Endothelial cell of umbilical vein (primary cell): ENCODE measurements at regions not wholly inside any gene's neighbourhood (a gene's known extent, or its start where the extent isn't known, plus 50 kb on each side); places are given as distances from the start of the nearest gene placed in this dataset.

Experiments used
- BruUV-seq: library from RNA; stranded (reverse); fragments of 400-500 nt; replicated peaks from 2 replicates; lab custom pipeline; 2021; lab: Mats Ljungman, UMichigan
- CTCF ChIA-PET: fragments of 300-600, 350-600 bp; sonication (Branson Sonifier 250); formaldehyde crosslinking; loops from one replicate; lab custom pipeline; 2021; ENCODE audit warnings: antibody characterized with exemption, inconsistent platforms; lab: Charles Lee
- POLR2A ChIA-PET: fragments of 300-600, 350-600 bp; sonication (Branson Sonifier 250); formaldehyde crosslinking; loops from one replicate; lab custom pipeline; 2021; ENCODE audit warnings: antibody characterized with exemption, inconsistent platforms; lab: Charles Lee
- DNase-seq: peaks from one replicate; pipeline ENCODE4 v3.0.0-alpha.2; 2011; ENCODE audit warnings: low read depth, low spot score
- FAIRE-seq: peaks from 2 replicates; lab custom pipeline; 2011; peaks lifted over from hg19 to GRCh38; lab: Jason Lieb, UNC
- H2AFZ ChIP-seq: 2 replicates; pipeline ENCODE4 v1.6.0; 2012; ENCODE audit warnings: low read depth, low read length, control low read depth, inconsistent platforms
- H3K27ac ChIP-seq: 2 replicates; pipeline ENCODE4 v1.5.1; 2011; ENCODE audit warnings: low read depth, mild to moderate bottlenecking, control low read depth, low read length, moderate library complexity; ENCODE audit not compliant: insufficient read depth
- H3K27me3 ChIP-seq, 2 experiments: 2 replicates each; pipeline versions ENCODE4 v1.6.0 to v1.6.1; 2011; ENCODE audit warnings: low read length in 2 of 2, mixed read lengths in 1 of 2; ENCODE audit not compliant: control insufficient read depth in 2 of 2, insufficient read depth in 2 of 2
- H3K36me3 ChIP-seq, 2 experiments: 2 replicates in 1 of 2; 3 replicates in 1 of 2; pipeline ENCODE4 v1.5.1; 2011; ENCODE audit warnings: low read length in 2 of 2, mild to moderate bottlenecking in 1 of 2, moderate library complexity in 1 of 2; ENCODE audit not compliant: control insufficient read depth in 2 of 2, insufficient read depth in 2 of 2; ENCODE audit errors: extremely low read depth in 1 of 2
- H3K4me1 ChIP-seq: 3 replicates; pipeline ENCODE4 v1.5.1; 2011; ENCODE audit warnings: mild to moderate bottlenecking, low read length; ENCODE audit not compliant: control insufficient read depth, insufficient read depth; ENCODE audit errors: extremely low read depth
- H3K4me2 ChIP-seq: 2 replicates; pipeline ENCODE4 v1.6.1; 2011; ENCODE audit warnings: low read length, control low read depth, mixed read lengths; ENCODE audit not compliant: insufficient read depth
- H3K4me3 ChIP-seq, 3 experiments: fragments of 200-600 bp in 1 of 3; sonication (generic), shearing (Covaris generic) in 1 of 3; replicated peaks in 1 of 3; 2 replicates each; pipeline ENCODE4 v1.5.1; 2011 to 2016; ENCODE audit warnings: control low read depth in 3 of 3, low read length in 3 of 3, mild to moderate bottlenecking in 2 of 3, inconsistent platforms in 1 of 3, low read depth in 1 of 3, moderate library complexity in 1 of 3; ENCODE audit not compliant: insufficient read depth in 1 of 3
- H3K79me2 ChIP-seq: 2 replicates; pipeline ENCODE4 v1.6.0; 2012; ENCODE audit warnings: low read length, inconsistent platforms; ENCODE audit not compliant: control insufficient read depth, insufficient read depth
- H3K9ac ChIP-seq: replicated peaks from 2 replicates; pipeline ENCODE3; 2011; ENCODE audit warnings: low read length, control low read depth; ENCODE audit not compliant: insufficient read depth; ENCODE audit errors: extremely low read depth
- H3K9me1 ChIP-seq: replicated peaks from 3 replicates; pipeline ENCODE4 v1.6.0; 2011; ENCODE audit warnings: mild to moderate bottlenecking, low read length; ENCODE audit not compliant: control insufficient read depth, insufficient read depth; ENCODE audit errors: extremely low read depth
- H3K9me3 ChIP-seq: replicated peaks from 2 replicates; pipeline ENCODE4 v1.5.1; 2012; ENCODE audit warnings: low read length, inconsistent platforms; ENCODE audit not compliant: control insufficient read depth, insufficient read depth
- H4K20me1 ChIP-seq: replicated peaks from 2 replicates; pipeline ENCODE3; 2011; ENCODE audit warnings: mild to moderate bottlenecking, low read length; ENCODE audit not compliant: control insufficient read depth, insufficient read depth; ENCODE audit errors: extremely low read depth
- EZH2 ChIP-seq: IDR thresholded peaks from 2 replicates; pipeline ENCODE4 v1.6.1; 2012; ENCODE audit warnings: borderline replicate concordance, low read depth, mild to moderate bottlenecking, moderate library complexity, low read length, inconsistent platforms; ENCODE audit not compliant: severe bottlenecking
- FOS ChIP-seq: IDR thresholded peaks from 2 replicates; pipeline ENCODE4 v1.6.1; 2011; ENCODE audit warnings: mild to moderate bottlenecking, low read length, moderate library complexity, borderline replicate concordance; ENCODE audit not compliant: insufficient read depth
- GATA2 ChIP-seq: IDR thresholded peaks from 2 replicates; pipeline ENCODE4 v1.7.0; 2011; ENCODE audit warnings: low read depth, mild to moderate bottlenecking, moderate library complexity, mixed read lengths, low read length; ENCODE audit not compliant: insufficient read length, insufficient read depth
- JUN ChIP-seq: IDR thresholded peaks from 2 replicates; pipeline ENCODE4 v1.6.1; 2011; ENCODE audit warnings: borderline replicate concordance, low read depth; ENCODE audit not compliant: insufficient read length, insufficient read depth
- MYC ChIP-seq: IDR thresholded peaks from one replicate; pipeline ENCODE4 v1.6.1; 2011; ENCODE audit warnings: mild to moderate bottlenecking, low read depth, low read length
- POLR2A ChIP-seq: IDR thresholded peaks from 2 replicates; pipeline ENCODE4 v1.6.1; 2012; ENCODE audit warnings: low read depth, mild to moderate bottlenecking, control low read depth, low read length
- POLR2AphosphoS5 ChIP-seq: IDR thresholded peaks from 2 replicates; pipeline ENCODE4 v1.6.1; 2012; ENCODE audit warnings: low read depth, mild to moderate bottlenecking, control low read depth, low read length, moderate library complexity; ENCODE audit not compliant: insufficient read depth
- dilution Hi-C: fragments of 300-500 bp; cut with MboI; formaldehyde crosslinking; loops from one replicate; pipeline ENCODE4 v1.15.0; 2019; ENCODE audit warnings: low sequenced_read_pairs; ENCODE audit not compliant: extremely low pct_ligation_motif_present
- intact Hi-C: fragments of 100-400 bp; cut with micrococcal nuclease; formaldehyde crosslinking; loops from one replicate; pipeline ENCODE4 v1.10.0; 2022
- TF ChIP-seq, protein P1 (sequence below), 2 donors: IDR thresholded peaks; 1 replicate in 1 of 2; 2 replicates in 1 of 2; pipeline ENCODE4 v1.5.1; 2011; ENCODE audit warnings: low read length in 2 of 2, mild to moderate bottlenecking in 2 of 2, moderate library complexity in 2 of 2, control low read depth in 1 of 2, inconsistent platforms in 1 of 2, low read depth in 1 of 2; ENCODE audit not compliant: insufficient read depth in 1 of 2; ENCODE audit errors: extremely low read depth in 1 of 2
- TF ChIP-seq, protein P2 (sequence below): IDR thresholded peaks from 2 replicates; pipeline ENCODE4 v1.6.1; 2011; ENCODE audit not compliant: insufficient read depth, insufficient read length

DNA sequence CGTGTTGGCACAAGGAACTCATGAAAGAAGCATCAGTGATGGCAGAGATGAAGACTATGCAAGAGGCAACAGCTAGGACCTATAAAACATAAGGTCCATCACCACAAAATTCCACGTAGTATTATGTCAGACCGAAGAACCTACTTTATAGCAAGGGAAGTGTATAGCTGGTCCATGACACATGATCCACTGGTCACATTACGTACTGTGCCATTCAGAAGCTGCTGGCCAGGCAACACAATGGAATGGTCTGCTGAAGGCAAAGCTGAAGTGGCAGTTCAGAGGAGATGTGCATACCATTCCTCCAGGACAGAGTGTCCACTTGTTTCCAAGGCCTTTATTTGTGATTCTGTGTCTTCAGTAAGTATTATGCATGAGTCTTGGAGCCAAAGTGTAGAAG lies 215.5 kb upstream of the UGT8 start:
- Histone ChIP-seq H3K4me2 (no peak overlapping the region), H4K20me1 (no peaks in the 10 kb centered on the region), H3K4me3 (no peak overlapping the region), H3K27ac (no peak overlapping the region), H3K27me3 (peaks cover 0 to 5% of the 10 kb centered on the region in 2 experiments), H3K9me1 (no peaks in the 10 kb centered on the region), H2AFZ (no peak overlapping the region), H3K79me2 (no peaks in the 10 kb centered on the region), H3K9ac (no peak overlapping the region), H3K4me1 (no peaks in the 10 kb centered on the region), H3K36me3 (no peaks in the 10 kb centered on the region), H3K9me3 (no peaks in the 10 kb centered on the region)
- POLR2A ChIA-PET, result no interaction called here
- intact Hi-C loops (loop anchor here (5.0 kb wide), 3 partner anchors 311 to 621 kb away; partner anchors contain the start of gene CAMK2D), dilution Hi-C loops (no loop called here)
- TF ChIP-seq, protein P1, sequence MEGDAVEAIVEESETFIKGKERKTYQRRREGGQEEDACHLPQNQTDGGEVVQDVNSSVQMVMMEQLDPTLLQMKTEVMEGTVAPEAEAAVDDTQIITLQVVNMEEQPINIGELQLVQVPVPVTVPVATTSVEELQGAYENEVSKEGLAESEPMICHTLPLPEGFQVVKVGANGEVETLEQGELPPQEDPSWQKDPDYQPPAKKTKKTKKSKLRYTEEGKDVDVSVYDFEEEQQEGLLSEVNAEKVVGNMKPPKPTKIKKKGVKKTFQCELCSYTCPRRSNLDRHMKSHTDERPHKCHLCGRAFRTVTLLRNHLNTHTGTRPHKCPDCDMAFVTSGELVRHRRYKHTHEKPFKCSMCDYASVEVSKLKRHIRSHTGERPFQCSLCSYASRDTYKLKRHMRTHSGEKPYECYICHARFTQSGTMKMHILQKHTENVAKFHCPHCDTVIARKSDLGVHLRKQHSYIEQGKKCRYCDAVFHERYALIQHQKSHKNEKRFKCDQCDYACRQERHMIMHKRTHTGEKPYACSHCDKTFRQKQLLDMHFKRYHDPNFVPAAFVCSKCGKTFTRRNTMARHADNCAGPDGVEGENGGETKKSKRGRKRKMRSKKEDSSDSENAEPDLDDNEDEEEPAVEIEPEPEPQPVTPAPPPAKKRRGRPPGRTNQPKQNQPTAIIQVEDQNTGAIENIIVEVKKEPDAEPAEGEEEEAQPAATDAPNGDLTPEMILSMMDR (IDR thresholded peaks at IDR 0.05; ENCODE audit: extremely low read depth in 1 of 2, insufficient read depth in 1 of 2, low read depth in 1 of 2, low read length in 2 of 2), result no peak
- no peak for TF ChIP-seq POLR2AphosphoS5
- TF ChIP-seq POLR2A, result no peak
- TF ChIP-seq, protein P2, sequence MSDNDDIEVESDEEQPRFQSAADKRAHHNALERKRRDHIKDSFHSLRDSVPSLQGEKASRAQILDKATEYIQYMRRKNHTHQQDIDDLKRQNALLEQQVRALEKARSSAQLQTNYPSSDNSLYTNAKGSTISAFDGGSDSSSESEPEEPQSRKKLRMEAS, result no peak
- no peak for TF ChIP-seq MYC
- no peak for TF ChIP-seq EZH2
- no peak for TF ChIP-seq GATA2
- no peak for TF ChIP-seq JUN
- TF ChIP-seq FOS, result no peak
- no peak for FAIRE-seq
- CTCF ChIA-PET, result interaction anchor here (0.6 to 4.7 kb wide), 6 partner anchors 276 to 1103 kb away, joined by 4 to 51 read pairs (median 20); no protein-coding TSS in a partner anchor
- DNase-seq, result no peak
- BruUV-seq, result no TSS peak
